IPS-18a (cell line): ENCODE measurements at regions not wholly inside any gene's neighbourhood (a gene's known extent, or its start where the extent isn't known, plus 50 kb on each side); places are given as distances from the start of the nearest gene placed in this dataset.
"Not testable (repeated sequence)": the region's sequence is repeated elsewhere in the genome, so short reads cannot be mapped to it uniquely, and the experiment has no call there.

ENCODE experiments used
- H3K27ac ChIP-seq: one replicate; pipeline ENCODE4 v1.5.1; 2013; ENCODE audit warnings: low read length
- H3K27me3 ChIP-seq: one replicate; pipeline ENCODE4 v1.6.1; 2013; ENCODE audit warnings: mild to moderate bottlenecking, low read length; ENCODE audit not compliant: control insufficient read depth, insufficient read depth
- H3K36me3 ChIP-seq: one replicate; pipeline ENCODE4 v1.6.1; 2013; ENCODE audit warnings: low read depth, low read length; ENCODE audit not compliant: control insufficient read depth
- H3K4me1 ChIP-seq: one replicate; pipeline ENCODE4 v1.6.1; 2013; ENCODE audit warnings: low read depth, low read length; ENCODE audit not compliant: control insufficient read depth
- H3K4me3 ChIP-seq: one replicate; pipeline ENCODE4 v1.5.1; 2013; ENCODE audit warnings: low read length
- H3K9ac ChIP-seq: one replicate; pipeline ENCODE4 v1.6.1; 2013; ENCODE audit warnings: mild to moderate bottlenecking, low read length, moderate library complexity
- H3K9me3 ChIP-seq: one replicate; pipeline ENCODE4 v1.6.1; 2013; ENCODE audit warnings: low read depth, low read length; ENCODE audit not compliant: control insufficient read depth

DNA sequence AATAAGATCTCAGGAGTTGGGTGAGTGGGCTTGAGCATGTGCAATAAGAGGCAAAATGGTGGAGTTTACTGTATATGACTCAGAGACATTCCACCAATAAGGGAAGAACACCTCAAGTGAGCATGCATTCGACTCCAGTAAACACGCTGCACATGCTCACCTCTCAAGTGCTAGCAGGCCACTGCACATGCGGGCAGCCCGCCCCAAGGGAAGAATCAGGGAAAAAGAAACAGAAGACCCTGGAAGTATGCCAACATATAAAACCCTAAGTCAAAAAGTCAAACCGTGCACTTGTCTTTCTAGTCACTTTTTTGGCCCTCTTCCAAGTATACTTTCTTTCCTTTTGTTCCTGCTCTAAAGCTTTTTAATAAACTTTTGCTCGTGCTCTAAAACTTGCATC lies 245.3 kb upstream of the RASA1 start:
- H3K4me3 ChIP-seq = no peak overlapping the region
- peaks cover 9% of the 10 kb centered on the region for H3K4me1 ChIP-seq
- no peak overlapping the region for H3K27ac ChIP-seq
- H3K9ac ChIP-seq = no peak overlapping the region
- no peaks in the 10 kb centered on the region for H3K9me3 ChIP-seq
- H3K36me3 ChIP-seq = no peaks in the 10 kb centered on the region
- H3K27me3 ChIP-seq = no peaks in the 10 kb centered on the region

DNA sequence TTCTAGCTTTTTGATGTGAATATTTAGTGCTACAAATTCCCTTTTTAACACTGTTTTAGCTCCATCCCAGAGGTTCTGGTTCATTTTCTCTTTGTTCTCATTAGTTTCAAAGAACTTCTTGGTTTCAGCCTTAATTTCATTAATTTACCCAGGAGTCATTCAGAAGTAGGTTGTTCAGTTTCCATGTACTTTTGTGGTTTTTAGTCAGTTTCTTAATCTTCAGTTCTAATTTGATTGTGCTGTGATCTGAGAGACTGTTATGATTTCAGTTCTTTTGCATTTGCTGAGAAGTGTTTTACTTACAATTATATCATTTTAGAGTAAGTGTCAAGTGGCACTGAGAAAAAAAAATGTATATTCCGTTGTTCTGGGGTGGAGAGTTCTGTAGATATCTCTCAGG lies 240.1 kb upstream of the RASA1 start:
- no peaks in the 10 kb centered on the region for H3K27me3 ChIP-seq
- no peak overlapping the region for H3K9ac ChIP-seq
- no peaks in the 10 kb centered on the region for H3K36me3 ChIP-seq
- H3K27ac ChIP-seq = no peak overlapping the region
- no peak overlapping the region for H3K4me3 ChIP-seq
- H3K4me1 ChIP-seq = no peaks in the 10 kb centered on the region
- no peaks in the 10 kb centered on the region for H3K9me3 ChIP-seq

DNA sequence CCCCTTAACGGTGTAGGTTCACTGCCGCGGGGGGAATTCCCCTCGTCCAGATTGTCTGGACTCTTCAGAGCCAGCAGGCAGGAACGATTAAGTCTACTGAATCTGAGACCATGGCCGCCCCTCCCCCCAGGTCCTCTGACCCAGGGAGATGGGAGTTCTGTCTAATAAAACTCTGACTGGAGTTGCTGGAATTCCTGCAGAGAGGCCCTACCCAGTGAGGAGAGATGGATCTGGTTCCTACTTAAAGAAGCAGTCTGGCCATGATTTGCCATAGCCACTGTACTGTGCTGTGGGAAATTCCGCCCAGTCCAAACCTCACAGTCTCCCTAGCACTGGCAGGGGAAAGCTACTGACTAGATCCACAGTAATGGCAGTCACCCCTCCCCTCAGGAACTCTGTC lies 237.7 kb upstream of the RASA1 start:
- no peaks in the 10 kb centered on the region for H3K36me3 ChIP-seq
- H3K4me3 ChIP-seq = no peak overlapping the region
- no peaks in the 10 kb centered on the region for H3K9me3 ChIP-seq
- no peaks in the 10 kb centered on the region for H3K4me1 ChIP-seq
- no peak overlapping the region for H3K9ac ChIP-seq
- no peak overlapping the region for H3K27ac ChIP-seq
- no peaks in the 10 kb centered on the region for H3K27me3 ChIP-seq

DNA sequence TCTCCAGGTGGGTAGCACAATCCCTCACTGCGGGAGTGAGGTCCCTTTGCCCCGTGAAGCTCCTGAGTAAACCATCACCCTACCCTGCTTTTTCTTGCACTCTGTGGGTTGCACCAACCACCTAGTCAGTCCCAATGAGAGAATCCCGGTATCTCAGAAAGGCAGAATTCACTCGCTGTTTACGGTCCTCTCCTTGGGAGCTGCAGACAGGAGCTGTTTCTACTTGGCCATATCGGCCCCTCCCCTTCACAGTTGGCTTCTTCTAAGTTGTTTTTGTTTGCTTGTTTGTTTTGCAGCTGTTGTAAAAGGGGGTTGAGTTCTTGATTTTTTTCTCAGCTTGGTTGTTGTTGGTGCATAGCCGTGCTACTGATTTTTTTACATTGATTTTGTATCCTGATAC lies 237.0 kb upstream of the RASA1 start:
- Histone ChIP-seq H3K27ac (no peak overlapping the region), H3K9me3 (no peaks in the 10 kb centered on the region), H3K4me3 (no peak overlapping the region), H3K27me3 (no peaks in the 10 kb centered on the region), H3K9ac (no peak overlapping the region), H3K4me1 (no peaks in the 10 kb centered on the region), H3K36me3 (no peaks in the 10 kb centered on the region)

DNA sequence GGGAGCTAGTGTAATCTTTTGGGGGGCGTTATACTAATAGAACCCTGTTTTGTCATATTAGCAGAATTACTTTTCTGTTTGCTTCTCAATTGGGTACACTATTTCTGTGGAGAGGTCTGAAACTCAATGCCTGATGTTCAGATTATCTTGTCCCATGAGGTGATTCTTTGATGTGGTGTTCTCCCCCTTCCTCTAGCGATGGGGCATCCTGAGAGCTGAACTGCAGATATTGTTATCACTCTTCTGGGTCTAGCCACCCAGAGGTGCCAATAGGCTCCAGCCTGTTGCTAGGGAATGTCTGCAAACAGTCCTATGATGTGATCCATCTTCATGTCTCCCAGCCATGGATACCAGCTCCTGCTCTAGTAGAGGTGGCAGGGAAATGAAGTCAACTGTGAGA lies 233.1 kb upstream of the RASA1 start:
- Histone ChIP-seq H3K9me3 (no peaks in the 10 kb centered on the region), H3K36me3 (no peaks in the 10 kb centered on the region), H3K4me3 (no peak overlapping the region), H3K4me1 (no peaks in the 10 kb centered on the region), H3K27me3 (no peaks in the 10 kb centered on the region), H3K9ac (no peak overlapping the region), H3K27ac (no peak overlapping the region)

DNA sequence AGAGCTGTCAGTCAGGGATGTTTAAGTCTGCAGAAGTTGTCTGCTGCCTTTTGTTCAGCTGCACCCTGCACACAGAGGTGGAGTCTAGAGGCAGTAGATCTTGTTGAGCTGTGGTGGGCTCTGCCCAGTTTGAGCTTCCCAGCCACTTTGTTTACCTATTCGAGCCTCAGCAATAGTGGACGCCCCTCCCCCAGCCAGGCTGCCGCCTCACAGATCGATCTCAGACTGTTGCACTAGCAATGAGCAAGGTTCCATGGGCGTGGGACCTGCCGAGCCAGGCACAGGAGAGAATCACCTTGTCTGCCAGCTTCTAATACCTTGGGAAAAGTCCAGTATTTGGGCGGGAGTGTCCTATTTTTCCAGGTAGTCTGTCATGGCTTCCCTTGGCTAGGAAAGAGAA lies 225.1 kb upstream of the RASA1 start:
- H3K36me3 ChIP-seq = no peaks in the 10 kb centered on the region
- H3K27me3 ChIP-seq = no peaks in the 10 kb centered on the region
- no peak overlapping the region for H3K4me3 ChIP-seq
- no peak overlapping the region for H3K9ac ChIP-seq
- no peaks in the 10 kb centered on the region for H3K9me3 ChIP-seq
- H3K4me1 ChIP-seq = no peaks in the 10 kb centered on the region
- no peak overlapping the region for H3K27ac ChIP-seq

DNA sequence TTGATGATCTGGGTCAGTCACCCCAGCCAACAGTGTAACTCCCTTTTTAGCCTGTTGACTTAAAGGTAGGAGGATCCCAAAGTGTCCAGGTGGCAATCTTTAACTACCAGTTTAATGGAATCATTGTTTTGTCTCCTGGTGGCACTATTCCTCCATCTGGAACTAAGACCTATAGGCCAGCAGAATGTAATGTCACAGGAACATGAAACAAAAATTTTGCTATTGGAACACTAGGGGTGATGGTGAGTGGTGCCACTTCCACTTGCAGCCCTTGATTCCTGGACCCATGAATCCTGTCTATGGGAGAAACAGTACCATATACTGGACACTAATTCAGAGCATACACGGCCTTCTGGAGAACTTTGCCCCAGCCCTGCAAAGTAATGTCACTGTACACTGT lies 219.5 kb upstream of the RASA1 start:
- no peaks in the 10 kb centered on the region for H3K9me3 ChIP-seq
- no peak overlapping the region for H3K9ac ChIP-seq
- no peaks in the 10 kb centered on the region for H3K36me3 ChIP-seq
- H3K27ac ChIP-seq = no peak overlapping the region
- H3K4me1 ChIP-seq = no peaks in the 10 kb centered on the region
- H3K4me3 ChIP-seq = no peak overlapping the region
- H3K27me3 ChIP-seq = no peaks in the 10 kb centered on the region

DNA sequence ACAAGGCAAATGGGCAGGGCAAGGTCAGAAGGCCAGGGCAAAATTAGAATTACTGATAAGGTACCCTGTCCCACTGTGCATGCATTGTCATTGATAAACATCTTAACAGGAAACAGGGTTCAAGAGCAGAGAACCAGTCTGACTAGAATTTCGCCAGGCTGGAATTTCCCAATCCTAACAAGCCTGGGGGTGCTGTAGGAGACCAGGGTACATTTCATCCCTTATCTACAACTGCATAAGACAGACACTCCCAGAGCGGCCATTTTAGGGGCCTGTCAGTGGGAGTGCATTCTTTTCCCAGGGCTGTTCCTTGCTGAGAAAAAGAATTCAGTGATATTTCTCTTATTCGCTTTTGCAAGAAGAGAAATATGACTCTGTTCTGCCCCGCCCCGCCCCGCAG lies 218.7 kb upstream of the RASA1 start:
- H3K4me1 ChIP-seq, H3K27ac ChIP-seq, H3K4me3 ChIP-seq, H3K9me3 ChIP-seq, H3K9ac ChIP-seq, H3K27me3 ChIP-seq, H3K36me3 ChIP-seq: not testable (repeated sequence)

DNA sequence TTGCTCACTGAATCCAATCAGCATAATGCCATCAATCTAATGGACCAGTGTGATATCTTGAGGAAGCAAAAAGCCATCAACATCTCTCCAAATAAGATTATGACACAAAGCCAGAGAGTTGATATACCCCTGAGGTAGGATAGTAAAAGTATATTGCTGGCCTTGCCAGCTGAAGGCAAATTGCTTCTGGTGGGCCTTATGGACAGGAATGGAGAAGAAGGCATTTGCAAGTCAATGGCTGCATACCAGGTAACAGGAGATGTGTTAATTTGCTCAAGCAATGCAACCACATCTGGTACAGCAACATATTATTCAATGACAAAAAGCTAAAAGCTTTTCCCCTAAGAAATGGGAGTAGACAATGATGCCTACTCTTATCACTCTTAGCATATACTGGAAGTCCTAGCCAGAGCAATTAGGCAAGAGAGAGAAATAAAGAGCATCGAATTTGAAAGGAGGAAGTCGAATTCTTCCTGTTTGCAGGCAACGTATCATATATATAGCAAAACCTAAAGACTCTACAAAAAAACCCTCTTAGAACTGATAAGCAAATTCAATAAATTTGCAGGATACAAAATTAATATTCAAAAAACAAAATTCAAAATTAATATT lies 216.1 kb upstream of the RASA1 start:
- no peak overlapping the region for H3K4me3 ChIP-seq
- H3K9ac ChIP-seq = no peak overlapping the region
- H3K36me3 ChIP-seq = no peaks in the 10 kb centered on the region
- no peak overlapping the region for H3K27ac ChIP-seq
- H3K27me3 ChIP-seq = no peaks in the 10 kb centered on the region
- no peaks in the 10 kb centered on the region for H3K9me3 ChIP-seq
- no peaks in the 10 kb centered on the region for H3K4me1 ChIP-seq

DNA sequence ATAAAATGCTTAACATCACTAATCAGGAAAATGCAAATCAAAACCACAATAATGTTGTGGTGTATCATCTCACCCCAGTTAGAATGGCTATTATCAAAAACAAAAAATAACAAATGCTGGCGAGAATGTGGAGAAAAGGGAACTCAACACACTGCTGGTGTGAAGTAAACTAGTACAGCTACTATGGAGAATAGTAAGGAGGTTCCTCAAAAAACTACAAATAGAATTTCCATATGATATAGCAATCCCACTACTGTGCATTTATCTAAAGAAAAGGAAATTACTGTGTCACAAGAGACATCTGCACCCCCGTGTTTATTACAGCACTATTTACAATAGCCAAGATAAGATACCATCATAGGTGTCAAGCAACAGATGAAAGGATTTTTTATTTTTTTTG lies 214.5 kb upstream of the RASA1 start:
- Histone ChIP-seq H3K9me3 (no peaks in the 10 kb centered on the region), H3K4me3 (no peak overlapping the region), H3K27me3 (no peaks in the 10 kb centered on the region), H3K9ac (no peak overlapping the region), H3K27ac (no peak overlapping the region), H3K4me1 (no peaks in the 10 kb centered on the region), H3K36me3 (no peaks in the 10 kb centered on the region)

DNA sequence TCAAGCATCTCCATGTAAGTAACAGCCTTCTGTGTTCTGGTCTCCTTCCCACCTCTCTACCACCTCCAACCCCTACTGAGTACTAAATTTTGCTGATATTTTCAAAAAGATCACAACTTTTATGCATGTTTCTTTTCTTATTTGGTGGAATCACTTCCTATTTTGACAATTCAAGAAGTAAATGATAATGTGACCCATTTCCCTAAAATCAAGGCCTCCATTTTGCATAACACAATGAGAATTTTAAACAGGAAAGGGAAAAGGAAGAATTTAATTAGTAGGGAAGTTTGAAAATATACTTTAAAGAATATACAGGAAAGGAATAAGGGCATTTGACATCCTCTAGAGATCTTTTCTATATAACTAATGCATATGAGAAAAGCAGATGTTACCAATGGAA lies 212.9 kb upstream of the RASA1 start:
- Histone ChIP-seq H3K4me3 (no peak overlapping the region), H3K9me3 (no peaks in the 10 kb centered on the region), H3K27me3 (no peaks in the 10 kb centered on the region), H3K4me1 (no peaks in the 10 kb centered on the region), H3K36me3 (no peaks in the 10 kb centered on the region), H3K27ac (no peak overlapping the region), H3K9ac (no peak overlapping the region)

DNA sequence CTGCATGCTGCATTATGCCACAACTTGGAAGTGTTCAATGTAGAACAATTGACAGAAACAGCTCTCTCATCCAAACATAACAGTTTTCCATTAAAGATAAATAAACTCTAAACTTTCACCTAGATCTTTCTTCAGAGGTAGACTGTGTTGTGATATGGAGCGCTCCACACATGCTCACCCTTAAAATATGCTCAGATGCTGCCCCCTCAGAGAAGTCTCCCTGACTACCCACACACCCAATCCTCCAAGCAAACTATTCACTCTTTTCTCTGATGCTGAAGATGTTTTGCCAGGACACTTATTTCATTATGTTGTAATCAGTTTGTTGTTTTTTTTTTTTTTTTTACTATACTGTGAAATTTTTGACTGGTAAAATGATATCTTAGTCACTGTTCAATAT lies 206.6 kb upstream of the RASA1 start:
- Histone ChIP-seq H3K36me3 (no peaks in the 10 kb centered on the region), H3K27ac (no peak overlapping the region), H3K9me3 (no peaks in the 10 kb centered on the region), H3K4me3 (no peak overlapping the region), H3K27me3 (no peaks in the 10 kb centered on the region), H3K9ac (no peak overlapping the region), H3K4me1 (no peaks in the 10 kb centered on the region)
